SK-N-SH (cell line): ENCODE measurements at regions not wholly inside any gene's neighbourhood (a gene's known extent, or its start where the extent isn't known, plus 50 kb on each side); places are given as distances from the start of the nearest gene placed in this dataset.

Experiments
- EZH2phosphoT487 ChIP-seq: fragments of 200-600 bp; sonication (generic); IDR thresholded peaks from 2 replicates; pipeline ENCODE4 v1.6.1; 2017; ENCODE audit warnings: low read depth, mixed run types, mild to moderate bottlenecking, antibody characterized with exemption, moderate library complexity, borderline replicate concordance
- MAX ChIP-seq: IDR thresholded peaks from 2 replicates; pipeline ENCODE4 v1.4.0; 2012; ENCODE audit warnings: low read depth
- TAF1 ChIP-seq: IDR thresholded peaks from 2 replicates; pipeline ENCODE4 v1.6.1; 2012; ENCODE audit warnings: low read depth, mild to moderate bottlenecking, low read length, moderate library complexity, borderline replicate concordance
- TEAD4 ChIP-seq: IDR thresholded peaks from 2 replicates; pipeline ENCODE4 v1.4.0; 2012; ENCODE audit warnings: mild to moderate bottlenecking, borderline replicate concordance; ENCODE audit not compliant: insufficient read depth
- TF ChIP-seq, protein P1 (sequence below): fragments of 200-600 bp; sonication (generic); IDR thresholded peaks from 2 replicates; pipeline ENCODE4 v1.6.1; 2017; ENCODE audit warnings: antibody characterized with exemption, mild to moderate bottlenecking, moderate library complexity

DNA sequence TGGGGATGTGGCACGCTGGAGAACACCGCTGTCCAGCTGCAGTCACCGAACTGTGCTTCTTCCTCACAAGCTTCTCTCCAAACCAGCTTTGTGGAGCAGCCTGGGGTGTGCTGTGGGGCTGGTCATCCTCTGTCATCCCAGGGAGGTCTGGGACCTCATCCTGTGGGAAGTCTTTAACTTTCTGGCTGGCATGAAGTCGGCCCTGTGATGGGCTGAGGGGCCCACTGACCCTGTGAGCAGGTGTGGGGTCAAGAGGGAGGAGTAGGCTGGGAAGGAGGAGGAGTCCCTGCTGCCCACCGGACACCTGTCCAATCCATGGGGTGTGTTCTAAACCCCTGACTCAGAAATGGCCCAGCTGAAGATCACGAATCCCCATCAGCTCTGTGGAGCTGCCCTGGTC, 136.2 kb upstream of the SHH start:
- no peak for TF ChIP-seq TAF1
- TF ChIP-seq, protein P1, sequence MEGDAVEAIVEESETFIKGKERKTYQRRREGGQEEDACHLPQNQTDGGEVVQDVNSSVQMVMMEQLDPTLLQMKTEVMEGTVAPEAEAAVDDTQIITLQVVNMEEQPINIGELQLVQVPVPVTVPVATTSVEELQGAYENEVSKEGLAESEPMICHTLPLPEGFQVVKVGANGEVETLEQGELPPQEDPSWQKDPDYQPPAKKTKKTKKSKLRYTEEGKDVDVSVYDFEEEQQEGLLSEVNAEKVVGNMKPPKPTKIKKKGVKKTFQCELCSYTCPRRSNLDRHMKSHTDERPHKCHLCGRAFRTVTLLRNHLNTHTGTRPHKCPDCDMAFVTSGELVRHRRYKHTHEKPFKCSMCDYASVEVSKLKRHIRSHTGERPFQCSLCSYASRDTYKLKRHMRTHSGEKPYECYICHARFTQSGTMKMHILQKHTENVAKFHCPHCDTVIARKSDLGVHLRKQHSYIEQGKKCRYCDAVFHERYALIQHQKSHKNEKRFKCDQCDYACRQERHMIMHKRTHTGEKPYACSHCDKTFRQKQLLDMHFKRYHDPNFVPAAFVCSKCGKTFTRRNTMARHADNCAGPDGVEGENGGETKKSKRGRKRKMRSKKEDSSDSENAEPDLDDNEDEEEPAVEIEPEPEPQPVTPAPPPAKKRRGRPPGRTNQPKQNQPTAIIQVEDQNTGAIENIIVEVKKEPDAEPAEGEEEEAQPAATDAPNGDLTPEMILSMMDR = no peak
- TF ChIP-seq MAX = no peak
- no peak for TF ChIP-seq EZH2phosphoT487
- TF ChIP-seq TEAD4 = no peak
